Gastrocnemius medialis (tissue), 4 donors: ENCODE measurements at regions not wholly inside any gene's neighbourhood (a gene's known extent, or its start where the extent isn't known, plus 50 kb on each side); places are given as distances from the start of the nearest gene placed in this dataset.

ENCODE experiments used
- CTCF ChIP-seq, 5 experiments: fragments of 450-650 bp in 3 of 5; fragments of 200-600 bp in 2 of 5; sonication (generic) in 2 of 5; IDR thresholded peaks in 4 of 5; conservative IDR thresholded peaks in 1 of 5; 1 replicate in 4 of 5; 2 replicates in 1 of 5; pipeline ENCODE4 v1.5.1; 2016 to 2019; ENCODE audit warnings: antibody characterized with exemption in 5 of 5, mild to moderate bottlenecking in 3 of 5, moderate library complexity in 3 of 5
- POLR2A ChIP-seq, 2 donors: fragments of 450-650 bp; IDR thresholded peaks; one replicate each; pipeline ENCODE4 v1.6.1; 2017; ENCODE audit warnings: antibody characterized with exemption in 2 of 2, mild to moderate bottlenecking in 2 of 2, moderate library complexity in 2 of 2

- TF ChIP-seq CTCF (IDR thresholded peaks at IDR 0.05 in 4 of 5, conservative IDR thresholded peaks at IDR 0.05 in 1 of 5) (no peak), POLR2A (IDR thresholded peaks at IDR 0.05) (no peak)
Measured at GRCh38 chr10:33478089-33478674, 143.7 kb upstream of the NRP1 start.
